ENCODE measurements at regions not wholly inside any gene's neighbourhood (a gene's known extent, or its start where the extent isn't known, plus 50 kb on each side); places are given as distances from the start of the nearest gene placed in this dataset.
A peak's percentile ranks its signal among the peaks of the same experiment; 100 is the strongest.

DNA sequence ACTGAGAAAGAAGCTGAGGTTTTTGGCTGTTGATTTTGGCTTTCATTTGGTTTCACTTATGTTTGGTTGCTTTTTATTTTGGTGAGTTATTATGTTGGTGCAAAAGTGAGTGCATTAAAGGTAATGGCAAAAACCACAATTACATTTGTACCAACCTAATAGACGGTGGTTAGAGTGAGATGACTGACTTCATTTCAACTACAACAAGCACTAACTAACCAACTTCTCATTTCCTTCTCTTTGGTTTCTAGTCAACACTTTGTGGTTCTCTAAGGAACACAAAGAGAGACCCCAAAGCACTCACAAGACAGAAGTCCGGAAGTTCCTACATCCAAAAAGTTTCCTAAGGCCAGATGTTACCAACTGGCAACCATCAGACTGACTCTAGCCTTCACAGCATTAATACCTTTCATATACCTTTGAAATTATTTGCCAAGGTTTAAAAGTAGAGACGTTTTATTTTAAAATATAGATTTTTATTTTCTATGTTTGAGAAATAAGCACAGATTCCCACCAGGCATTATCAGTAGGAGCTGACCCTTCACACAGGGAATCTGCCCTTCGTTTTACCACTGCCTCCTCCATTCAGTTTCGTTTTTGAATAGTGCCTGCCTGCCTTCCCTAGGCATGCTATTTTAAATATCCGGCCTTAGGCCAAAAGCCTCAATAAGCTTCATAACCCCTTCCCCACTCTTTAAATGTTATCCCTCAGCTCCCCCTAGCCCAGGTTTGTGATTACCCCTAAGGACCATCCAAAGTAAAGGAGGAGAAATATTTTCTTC, 301.1 kb upstream of the PTGER4 start:
- H3K4me3 ChIP-seq (ENCODE audit: low read depth, low read length), result no peak overlapping the region
- TF ChIP-seq, protein P1, sequence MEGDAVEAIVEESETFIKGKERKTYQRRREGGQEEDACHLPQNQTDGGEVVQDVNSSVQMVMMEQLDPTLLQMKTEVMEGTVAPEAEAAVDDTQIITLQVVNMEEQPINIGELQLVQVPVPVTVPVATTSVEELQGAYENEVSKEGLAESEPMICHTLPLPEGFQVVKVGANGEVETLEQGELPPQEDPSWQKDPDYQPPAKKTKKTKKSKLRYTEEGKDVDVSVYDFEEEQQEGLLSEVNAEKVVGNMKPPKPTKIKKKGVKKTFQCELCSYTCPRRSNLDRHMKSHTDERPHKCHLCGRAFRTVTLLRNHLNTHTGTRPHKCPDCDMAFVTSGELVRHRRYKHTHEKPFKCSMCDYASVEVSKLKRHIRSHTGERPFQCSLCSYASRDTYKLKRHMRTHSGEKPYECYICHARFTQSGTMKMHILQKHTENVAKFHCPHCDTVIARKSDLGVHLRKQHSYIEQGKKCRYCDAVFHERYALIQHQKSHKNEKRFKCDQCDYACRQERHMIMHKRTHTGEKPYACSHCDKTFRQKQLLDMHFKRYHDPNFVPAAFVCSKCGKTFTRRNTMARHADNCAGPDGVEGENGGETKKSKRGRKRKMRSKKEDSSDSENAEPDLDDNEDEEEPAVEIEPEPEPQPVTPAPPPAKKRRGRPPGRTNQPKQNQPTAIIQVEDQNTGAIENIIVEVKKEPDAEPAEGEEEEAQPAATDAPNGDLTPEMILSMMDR (conservative IDR thresholded peaks at IDR 0.05; ENCODE audit: low read depth, low read length), result no peak
- DNase-seq (ENCODE audit: low read depth), result peak; percentile 36

DNA sequence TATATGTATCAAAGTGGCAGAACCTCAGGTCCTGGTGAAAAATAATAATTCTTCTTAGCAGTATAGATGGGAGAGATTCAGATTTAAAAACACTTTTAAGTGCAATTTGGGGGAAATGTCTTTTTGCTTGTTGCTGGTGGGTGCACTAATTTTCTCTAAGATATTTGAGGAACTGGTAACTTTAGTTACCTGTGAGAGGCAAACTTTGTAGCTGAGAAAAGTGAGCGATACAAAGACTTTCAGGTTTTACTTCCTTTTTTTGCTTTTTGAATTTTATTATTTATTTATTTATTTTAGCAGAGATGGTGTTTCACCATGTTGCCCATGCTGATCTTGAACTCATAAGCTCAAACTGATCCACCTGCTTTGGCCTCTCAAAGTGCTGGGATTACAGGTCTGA, 303.1 kb upstream of the PTGER4 start:
- TF ChIP-seq, protein P1 (conservative IDR thresholded peaks at IDR 0.05; ENCODE audit: low read depth, low read length), result no peak
- DNase-seq (ENCODE audit: low read depth), result no peak
- H3K4me3 ChIP-seq (ENCODE audit: low read depth, low read length), result no peak overlapping the region

DNA sequence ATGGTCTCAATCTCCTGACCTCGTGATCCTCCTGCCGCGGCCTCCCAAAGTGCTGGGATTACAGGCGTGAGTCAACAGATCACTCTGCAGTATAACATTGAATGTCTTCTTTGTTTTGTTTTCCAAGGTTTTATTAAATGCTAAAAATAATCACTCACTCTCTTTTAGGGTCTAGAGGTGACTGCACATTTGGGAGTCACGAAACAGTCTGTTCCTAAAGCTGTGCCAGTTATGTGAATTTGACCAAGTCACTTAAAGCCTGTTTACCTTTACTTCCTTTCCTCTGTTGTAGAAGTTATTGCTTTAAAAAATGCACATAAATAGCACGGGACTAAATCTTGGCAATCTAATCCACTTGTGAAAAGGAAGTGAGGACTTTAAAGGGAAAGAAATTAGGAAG, 304.9 kb upstream of the PTGER4 start:
- TF ChIP-seq, protein P1 (conservative IDR thresholded peaks at IDR 0.05; ENCODE audit: low read depth, low read length), result no peak
- DNase-seq (ENCODE audit: low read depth), result peak; percentile 58
- H3K4me3 ChIP-seq (ENCODE audit: low read depth, low read length), result no peak overlapping the region

DNA sequence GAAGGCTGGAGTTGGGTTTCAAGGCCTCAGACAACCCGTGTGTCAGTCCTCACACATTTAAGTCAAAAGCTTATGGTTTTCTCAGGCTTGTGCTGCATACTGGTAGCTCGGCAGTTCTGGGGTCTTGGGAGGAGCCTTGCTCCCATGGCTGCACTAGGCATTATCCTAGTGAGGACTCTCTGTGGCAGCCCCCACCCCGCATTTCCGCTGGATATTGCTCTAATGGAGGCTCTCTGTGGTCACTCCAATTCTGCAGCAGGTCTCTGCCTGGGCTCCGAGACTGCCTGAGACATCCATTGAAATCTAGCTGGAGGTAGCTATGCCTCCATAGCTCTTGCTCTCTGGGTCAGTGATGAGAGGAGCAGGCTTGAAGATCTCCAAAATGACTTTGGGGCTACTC, 311.5 kb upstream of the PTGER4 start:
- TF ChIP-seq, protein P1 (conservative IDR thresholded peaks at IDR 0.05; ENCODE audit: low read depth, low read length), result no peak
- DNase-seq (ENCODE audit: low read depth), result no peak

DNA sequence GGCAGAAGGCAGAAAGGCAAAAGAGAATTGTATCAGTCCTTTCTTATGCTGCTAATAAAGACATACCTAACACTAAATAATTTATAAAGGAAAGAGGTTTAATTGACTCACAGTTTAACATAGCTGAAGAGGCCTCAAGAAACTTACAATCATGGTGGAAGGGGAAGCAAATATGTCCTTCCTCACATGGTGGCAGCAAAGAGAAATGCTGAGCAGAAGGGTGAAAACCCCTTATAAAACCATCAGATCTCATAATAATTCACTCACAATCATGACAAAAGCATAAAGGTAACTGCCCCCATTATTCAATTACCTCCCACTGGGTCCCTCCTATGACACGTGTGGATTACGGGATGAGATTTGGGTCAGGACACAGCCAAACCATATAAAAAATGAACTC, 312.5 kb upstream of the PTGER4 start:
- DNase-seq (ENCODE audit: low read depth), result peak; percentile 68
- no peak overlapping the region for H3K4me3 ChIP-seq (ENCODE audit: low read depth, low read length)
- TF ChIP-seq, protein P1 (conservative IDR thresholded peaks at IDR 0.05; ENCODE audit: low read depth, low read length), result peak; percentile 60

More for the DNA sequence above, 311.5 kb upstream of the PTGER4 start:
- no peak overlapping the region for H3K4me3 ChIP-seq (ENCODE audit: low read depth, low read length)

DNA sequence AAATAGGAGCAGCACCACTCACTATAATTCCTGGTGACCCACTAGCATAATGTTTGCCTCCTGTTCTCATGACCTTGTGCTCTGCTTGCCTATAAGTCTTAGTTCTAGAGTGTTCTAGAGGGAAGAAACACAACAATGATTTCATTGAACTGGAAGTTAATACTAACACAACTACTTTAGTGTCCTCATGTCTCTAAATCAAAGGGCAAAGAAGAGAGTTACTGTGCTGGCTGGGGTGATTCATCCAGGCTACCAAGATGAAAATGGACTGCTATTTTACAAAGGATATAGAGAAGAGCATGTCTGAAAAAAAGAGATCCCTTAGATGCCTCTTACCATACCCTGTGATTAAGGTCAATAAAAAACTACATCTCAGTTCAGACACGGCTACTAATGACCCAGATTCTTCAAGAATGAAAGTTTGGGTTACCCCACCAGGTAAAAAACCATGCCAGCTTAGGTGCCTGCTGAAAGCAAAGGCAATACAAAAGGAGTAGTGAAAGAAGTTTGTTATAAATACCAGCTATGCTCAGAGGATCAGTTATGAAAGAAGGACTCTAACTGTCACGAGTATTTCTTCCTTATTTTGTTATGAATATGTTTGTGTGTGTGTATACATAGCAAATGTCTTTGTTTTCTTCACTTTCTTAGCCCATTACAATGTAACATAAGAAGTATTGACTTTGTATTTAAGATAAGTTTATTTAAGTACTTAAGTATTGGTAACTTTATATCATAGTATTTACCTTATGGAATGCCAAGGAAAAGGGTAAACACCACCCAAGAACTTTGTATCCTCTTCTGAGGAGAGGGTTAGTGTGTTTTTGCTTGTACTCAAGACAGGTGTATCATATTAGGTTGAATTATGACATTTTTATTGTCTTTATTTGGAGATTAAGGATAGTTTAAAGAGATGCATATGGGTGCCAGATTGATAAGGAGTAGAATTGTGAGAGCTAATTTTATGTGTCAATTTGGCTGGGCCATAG, 314.1 kb upstream of the PTGER4 start:
- H3K4me3 ChIP-seq (ENCODE audit: low read depth, low read length), result no peak overlapping the region
- TF ChIP-seq, protein P1 (conservative IDR thresholded peaks at IDR 0.05; ENCODE audit: low read depth, low read length), result no peak
- no peak for DNase-seq (ENCODE audit: low read depth)

All from choroid plexus epithelial cell (primary cell).